Spleen (tissue), 11 donors: ENCODE measurements at regions not wholly inside any gene's neighbourhood (a gene's known extent, or its start where the extent isn't known, plus 50 kb on each side); places are given as distances from the start of the nearest gene placed in this dataset.

ENCODE experiments used
- DNase-seq: peaks from one replicate; pipeline ENCODE4 v3.0.0-alpha.2; 2020
- H3K27ac ChIP-seq, 8 donors: fragments of 200-600 bp; sonication (generic) in 7 of 8; 1 replicate in 4 of 8; 2 replicates in 4 of 8; pipeline versions ENCODE4 v1.5.0 to v1.8.0; 2016 to 2021; ENCODE audit warnings: inconsistent platforms in 4 of 8, mild to moderate bottlenecking in 4 of 8, moderate library complexity in 1 of 8
- H3K27me3 ChIP-seq, 7 donors: fragments of 200-600 bp; sonication (generic) in 6 of 7; replicated peaks in 1 of 7; 1 replicate in 4 of 7; 2 replicates in 3 of 7; pipeline versions ENCODE4 v1.5.0 to v1.8.0; 2016 to 2021; ENCODE audit warnings: inconsistent platforms in 3 of 7, mild to moderate bottlenecking in 1 of 7
- H3K36me3 ChIP-seq, 6 donors: fragments of 200-600 bp; sonication (generic) in 5 of 6; 1 replicate in 4 of 6; 2 replicates in 2 of 6; pipeline versions ENCODE4 v1.5.0 to v1.8.0; 2016 to 2021; ENCODE audit warnings: inconsistent platforms in 2 of 6
- H3K4me1 ChIP-seq, 6 donors: fragments of 200-600 bp; sonication (generic) in 5 of 6; 1 replicate in 3 of 6; 2 replicates in 3 of 6; pipeline versions ENCODE4 v1.5.0 to v1.8.0; 2016 to 2021; ENCODE audit warnings: inconsistent platforms in 3 of 6
- H3K4me3 ChIP-seq, 8 donors: fragments of 200-600 bp; sonication (generic) in 7 of 8; 1 replicate in 4 of 8; 2 replicates in 4 of 8; pipeline versions ENCODE4 v1.5.0 to v1.8.0; 2016 to 2021; ENCODE audit warnings: inconsistent platforms in 4 of 8, mild to moderate bottlenecking in 4 of 8, moderate library complexity in 2 of 8
- H3K9me3 ChIP-seq, 8 donors: fragments of 200-600 bp; sonication (generic) in 7 of 8; 1 replicate in 4 of 8; 2 replicates in 4 of 8; pipeline versions ENCODE4 v1.5.0 to v1.8.0; 2016 to 2021; ENCODE audit warnings: inconsistent platforms in 4 of 8
- POLR2A ChIP-seq, 3 donors: fragments of 450-650 bp; IDR thresholded peaks; one replicate each; pipeline ENCODE4 v1.5.1; 2017; ENCODE audit warnings: antibody characterized with exemption in 3 of 3, mild to moderate bottlenecking in 1 of 3
- POLR2AphosphoS5 ChIP-seq, 3 donors: sonication (generic); formaldehyde crosslinking; IDR thresholded peaks; one replicate each; pipeline ENCODE4 v1.5.1; 2017; ENCODE audit warnings: antibody characterized with exemption in 3 of 3
- WGBS, 5 donors: extraction: QIAGEN DNeasy Blood & Tissue Kit in 3 of 5; methylation state at CpG; one replicate each; pipeline versions ENCODE4 v1.1.5 to v1.1.7; 2013 to 2018; 5-methylcytosine and 5-hydroxymethylcytosine counted together
- intact Hi-C: fragments of 100-400 bp; cut with DNase I; formaldehyde crosslinking; loops from one replicate; pipeline ENCODE4 v1.15.0; 2023; ENCODE audit warnings: low total_unique reads
- TF ChIP-seq, protein P1 (sequence below), 11 experiments: fragments of 200-600 bp in 7 of 11; fragments of 450-650 bp in 4 of 11; sonication (generic) in 4 of 11; IDR thresholded peaks in 8 of 11; conservative IDR thresholded peaks in 3 of 11; 1 replicate in 7 of 11; 2 replicates in 4 of 11; pipeline versions ENCODE4 v1.4.0 to v1.8.0; 2016 to 2021; ENCODE audit warnings: antibody characterized with exemption in 11 of 11, inconsistent platforms in 4 of 11, mild to moderate bottlenecking in 1 of 11
- donor health status: healthy with polysubstance abuse.
- donor health status: DM: no; HTN: no; CAD: no; lungs with moderate emphysema.
- donor health status: DM: no; HTN: no; CAD: no.
- donor health status: Bipolar disorder and iron deficiency.
- donor health status: healthy.
- donor health status: DM: no; HTN: no; CAD: no.
- donor health status: DM: yes; HTN: yes; CAD: no.

DNA sequence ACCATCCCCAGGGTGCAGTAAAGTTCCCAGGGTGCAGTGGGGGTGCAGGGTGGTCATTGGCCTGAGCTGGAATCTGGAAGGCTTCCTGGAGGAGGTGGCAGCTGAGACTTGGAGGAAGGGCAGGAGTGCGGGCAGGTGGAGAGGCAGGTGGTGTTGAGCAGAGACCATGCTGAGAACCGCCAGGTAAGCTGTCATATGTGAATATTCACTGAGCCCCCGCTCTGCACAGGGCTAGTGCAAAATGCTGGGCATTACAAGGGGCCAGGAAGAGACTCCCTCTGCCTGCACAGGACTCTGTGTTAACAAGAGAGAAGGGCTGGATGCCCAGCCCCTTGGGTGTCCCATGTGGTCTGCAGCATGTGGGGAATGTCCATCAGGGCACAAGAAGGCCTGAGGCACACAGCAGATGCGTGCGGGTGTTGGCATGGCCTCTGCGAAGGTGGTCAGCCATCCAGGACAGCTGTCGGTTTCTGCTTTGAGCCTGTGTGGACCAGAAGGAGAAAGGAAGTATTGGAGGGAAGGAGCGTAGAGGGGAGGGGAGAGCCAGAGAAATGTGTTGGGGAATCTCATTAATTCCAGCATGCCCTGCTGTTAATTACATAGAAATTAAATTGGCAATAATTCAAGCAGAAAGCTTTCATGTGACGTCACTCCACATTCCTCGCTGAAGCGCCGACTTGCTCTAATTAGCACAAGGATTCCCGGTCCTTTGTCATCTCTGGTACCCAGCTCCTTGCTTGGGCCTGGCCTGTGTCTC is 62.8 kb upstream of the OTOS start:
- no peak for TF ChIP-seq POLR2AphosphoS5 (IDR thresholded peaks at IDR 0.05)
- Histone ChIP-seq H3K4me3 (no peak overlapping the region), H3K27ac (no peak overlapping the region), H3K9me3 (peaks cover 0 to 12% (median 7%) of the 10 kb centered on the region in 8 donors), H3K27me3 (peaks cover 0 to 50% (median 0%) of the 10 kb centered on the region in 7 donors), H3K36me3 (no peaks in the 10 kb centered on the region), H3K4me1 (peaks cover 0 to 12% (median 0%) of the 10 kb centered on the region in 6 donors)
- intact Hi-C loops, result no loop called here
- WGBS, 5 donors, result 74 to 82% (median 79%) methylated on average over 13 of the region's 13 CpGs
- peak; percentile 48 for DNase-seq

DNA sequence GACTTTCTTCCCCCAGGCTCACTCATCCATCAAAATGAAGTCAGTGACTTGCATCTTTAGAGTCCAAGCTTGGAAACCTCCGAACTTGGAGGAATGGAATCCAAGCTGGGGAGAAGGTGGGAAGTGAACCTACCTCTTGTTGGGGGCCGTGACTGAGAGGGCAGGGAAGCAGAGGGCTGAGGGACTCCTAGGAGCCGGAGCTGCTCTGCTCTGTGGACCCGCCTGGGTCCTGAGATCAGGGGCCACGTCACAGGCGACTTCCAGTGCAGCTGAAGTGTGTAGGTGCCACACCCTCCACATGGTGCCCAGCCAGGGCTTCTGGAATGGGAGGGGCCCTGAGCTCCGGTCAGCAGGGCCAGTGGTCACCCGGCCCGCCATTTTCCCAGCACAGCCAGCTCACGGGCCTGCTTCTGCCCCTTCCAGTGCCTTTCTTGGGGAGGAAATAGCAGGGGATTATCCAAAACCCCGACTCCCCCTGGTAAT is 63.4 kb upstream of the OTOS start:
- Histone ChIP-seq H3K36me3 (no peaks in the 10 kb centered on the region), H3K4me3 (no peak overlapping the region), H3K9me3 (peaks cover 0 to 12% (median 7%) of the 10 kb centered on the region in 8 donors), H3K27ac (no peak overlapping the region), H3K27me3 (peaks cover 0 to 50% (median 0%) of the 10 kb centered on the region in 7 donors), H3K4me1 (peaks cover 0 to 12% (median 0%) of the 10 kb centered on the region in 6 donors)
- no peak for TF ChIP-seq POLR2AphosphoS5 (IDR thresholded peaks at IDR 0.05)
- TF ChIP-seq, protein P1, sequence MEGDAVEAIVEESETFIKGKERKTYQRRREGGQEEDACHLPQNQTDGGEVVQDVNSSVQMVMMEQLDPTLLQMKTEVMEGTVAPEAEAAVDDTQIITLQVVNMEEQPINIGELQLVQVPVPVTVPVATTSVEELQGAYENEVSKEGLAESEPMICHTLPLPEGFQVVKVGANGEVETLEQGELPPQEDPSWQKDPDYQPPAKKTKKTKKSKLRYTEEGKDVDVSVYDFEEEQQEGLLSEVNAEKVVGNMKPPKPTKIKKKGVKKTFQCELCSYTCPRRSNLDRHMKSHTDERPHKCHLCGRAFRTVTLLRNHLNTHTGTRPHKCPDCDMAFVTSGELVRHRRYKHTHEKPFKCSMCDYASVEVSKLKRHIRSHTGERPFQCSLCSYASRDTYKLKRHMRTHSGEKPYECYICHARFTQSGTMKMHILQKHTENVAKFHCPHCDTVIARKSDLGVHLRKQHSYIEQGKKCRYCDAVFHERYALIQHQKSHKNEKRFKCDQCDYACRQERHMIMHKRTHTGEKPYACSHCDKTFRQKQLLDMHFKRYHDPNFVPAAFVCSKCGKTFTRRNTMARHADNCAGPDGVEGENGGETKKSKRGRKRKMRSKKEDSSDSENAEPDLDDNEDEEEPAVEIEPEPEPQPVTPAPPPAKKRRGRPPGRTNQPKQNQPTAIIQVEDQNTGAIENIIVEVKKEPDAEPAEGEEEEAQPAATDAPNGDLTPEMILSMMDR (IDR thresholded peaks at IDR 0.05 in 8 of 11, conservative IDR thresholded peaks at IDR 0.05 in 3 of 11), result no peak
- no peak for TF ChIP-seq POLR2A (IDR thresholded peaks at IDR 0.05)
- peak; percentile 27 for DNase-seq
- intact Hi-C loops, result no loop called here
- 68 to 82% (median 78%) methylated on average over 10 to 11 of the region's 11 CpGs for WGBS, 5 donors

DNA sequence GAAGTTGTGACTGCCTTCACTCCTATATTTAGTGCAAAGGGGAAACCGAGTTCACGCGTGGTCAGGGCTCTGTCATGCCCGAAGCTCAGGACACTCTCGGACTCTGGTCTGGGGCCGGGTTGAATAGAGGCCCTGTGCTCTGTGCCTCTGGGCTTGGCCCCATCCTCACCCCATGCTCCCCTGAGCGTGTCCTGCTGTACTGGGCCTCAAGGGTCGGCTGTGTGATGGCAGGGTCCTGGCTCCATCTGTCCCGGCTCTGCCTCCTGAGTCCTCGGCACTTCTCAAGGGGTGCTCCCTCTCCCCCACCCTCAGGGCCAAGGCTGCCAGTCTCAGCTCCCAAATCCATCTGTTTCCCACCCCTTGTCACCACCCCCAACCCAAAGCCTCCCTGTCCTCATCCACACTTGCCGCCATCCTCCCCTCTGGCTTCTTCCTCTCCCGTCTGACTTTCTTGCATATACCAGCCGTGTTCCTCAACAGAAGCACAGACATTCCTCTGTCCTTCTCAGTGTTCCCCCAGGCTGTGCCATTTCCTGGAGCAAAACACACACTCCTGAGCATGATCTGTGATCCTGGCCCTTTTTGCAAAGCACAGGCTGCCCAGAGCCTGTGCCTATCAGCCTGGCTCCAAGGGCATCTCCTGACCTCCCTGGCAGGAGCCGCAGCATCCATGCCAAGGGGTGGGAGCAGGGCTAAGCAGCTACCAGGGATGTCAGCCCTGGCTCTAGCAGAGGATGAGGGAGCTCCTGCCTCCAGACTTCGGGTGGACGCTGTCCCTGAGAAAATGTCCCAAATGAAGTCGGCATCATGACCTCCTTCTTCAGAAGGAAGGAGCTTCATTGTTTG is 64.2 kb upstream of the OTOS start:
- DNase-seq, result peak; percentile 56
- TF ChIP-seq POLR2A (IDR thresholded peaks at IDR 0.05), result no peak
- TF ChIP-seq, protein P1 (IDR thresholded peaks at IDR 0.05 in 8 of 11, conservative IDR thresholded peaks at IDR 0.05 in 3 of 11), result no peak
- no peak for TF ChIP-seq POLR2AphosphoS5 (IDR thresholded peaks at IDR 0.05)
- intact Hi-C loops, result no loop called here

DNA sequence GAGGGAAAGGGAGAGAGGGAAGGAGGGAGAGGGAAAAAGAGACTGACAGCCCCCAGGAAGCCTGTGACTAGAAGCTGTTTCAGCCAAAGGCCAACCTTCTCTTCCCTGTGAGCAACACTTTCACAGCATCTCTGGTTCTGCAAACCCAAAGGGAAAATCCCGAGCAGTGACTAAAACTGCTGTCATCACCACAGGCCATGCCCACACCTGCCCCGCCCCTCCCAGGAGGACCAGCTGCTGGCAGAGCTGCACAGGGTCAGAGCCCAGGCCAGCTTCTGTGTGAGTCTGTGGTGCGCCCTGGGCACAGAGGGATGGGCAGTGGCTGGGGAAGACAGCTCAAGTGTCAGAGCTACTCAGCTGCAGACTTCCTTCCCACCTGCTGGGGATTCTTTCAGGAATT is 64.9 kb upstream of the OTOS start:
- 41 to 47% (median 43%) methylated on average over 2 to 3 of the region's 3 CpGs for WGBS, 5 donors
- H3K4me1 ChIP-seq, result peaks cover 0 to 10% (median 0%) of the 10 kb centered on the region in 6 donors
- peaks cover 0 to 12% (median 7%) of the 10 kb centered on the region in 8 donors for H3K9me3 ChIP-seq
- no peak overlapping the region for H3K4me3 ChIP-seq
- no peaks in the 10 kb centered on the region for H3K36me3 ChIP-seq
- TF ChIP-seq POLR2AphosphoS5 (IDR thresholded peaks at IDR 0.05), result no peak
- no peak for TF ChIP-seq POLR2A (IDR thresholded peaks at IDR 0.05)
- TF ChIP-seq, protein P1 (IDR thresholded peaks at IDR 0.05 in 8 of 11, conservative IDR thresholded peaks at IDR 0.05 in 3 of 11), result no peak
- DNase-seq, result peak; percentile 34
- intact Hi-C loops, result no loop called here
- no peak overlapping the region for H3K27ac ChIP-seq
- H3K27me3 ChIP-seq, result peaks cover 0 to 38% (median 0%) of the 10 kb centered on the region in 7 donors

More for the DNA sequence above, 64.2 kb upstream of the OTOS start:
- no peak overlapping the region for H3K27ac ChIP-seq
- H3K9me3 ChIP-seq, result peaks cover 0 to 12% (median 7%) of the 10 kb centered on the region in 8 donors
- WGBS, 5 donors, result 73 to 87% (median 77%) methylated on average over 17 of the region's 17 CpGs
- no peak overlapping the region for H3K4me3 ChIP-seq
- peaks cover 0 to 42% (median 0%) of the 10 kb centered on the region in 7 donors for H3K27me3 ChIP-seq
- peaks cover 0 to 12% (median 0%) of the 10 kb centered on the region in 6 donors for H3K4me1 ChIP-seq
- H3K36me3 ChIP-seq, result no peaks in the 10 kb centered on the region
